HFFc6 (cell line): ENCODE measurements at regions not wholly inside any gene's neighbourhood (a gene's known extent, or its start where the extent isn't known, plus 50 kb on each side); places are given as distances from the start of the nearest gene placed in this dataset.

Experiments used
- DNase-seq: peaks from one replicate; pipeline ENCODE4 v3.0.0-alpha.2; 2018
- H3K27ac Mint-ChIP-seq: 2 replicates; pipeline ENCODE4 v1.8.0; 2020; ENCODE audit warnings: mild to moderate bottlenecking, mixed read lengths
- H3K27me3 Mint-ChIP-seq: 2 replicates; pipeline ENCODE4 v1.8.0; 2021; ENCODE audit warnings: mild to moderate bottlenecking, moderate library complexity, mixed read lengths; ENCODE audit not compliant: insufficient read depth
- H3K36me3 Mint-ChIP-seq: 2 replicates; pipeline ENCODE4 v1.8.0; 2021; ENCODE audit warnings: low read depth, mixed read lengths
- H3K4me1 Mint-ChIP-seq: 2 replicates; pipeline ENCODE4 v1.8.0; 2020; ENCODE audit warnings: low read depth, mixed read lengths
- H3K4me3 Mint-ChIP-seq: 2 replicates; pipeline ENCODE4 v1.8.0; 2020; ENCODE audit warnings: mild to moderate bottlenecking, moderate library complexity, mixed read lengths
- H3K9me3 Mint-ChIP-seq: 2 replicates; pipeline ENCODE4 v1.8.0; 2020; ENCODE audit warnings: mild to moderate bottlenecking, mixed read lengths
- CTCF ChIP-seq: fragments of 200-600 bp; sonication (generic); IDR thresholded peaks from 2 replicates; pipeline ENCODE4 v1.5.0; 2021; ENCODE audit warnings: antibody characterized with exemption, mild to moderate bottlenecking

GRCh38 chr20:10943686-10944265 lies 270.0 kb upstream of the JAG1 start:
- no peak overlapping the region for H3K27ac Mint-ChIP-seq
- TF ChIP-seq CTCF, result no peak

GRCh38 chr20:10946124-10946880 lies 272.5 kb upstream of the JAG1 start:
- Mint-ChIP-seq H3K4me1 (no peaks in the 10 kb centered on the region), H3K27ac (no peak overlapping the region), H3K4me3 (no peak overlapping the region)

More at GRCh38 chr20:10943686-10944265, 270.0 kb upstream of the JAG1 start:
- no peak for DNase-seq
- Mint-ChIP-seq H3K4me3 (no peak overlapping the region), H3K4me1 (no peaks in the 10 kb centered on the region), H3K36me3 (no peaks in the 10 kb centered on the region), H3K27me3 (peaks cover 6% of the 10 kb centered on the region), H3K9me3 (no peaks in the 10 kb centered on the region; the same call in 1 of the 2 replicates)

GRCh38 chr20:10947726-10948125 lies 273.9 kb upstream of the JAG1 start:
- Mint-ChIP-seq H3K36me3 (no peaks in the 10 kb centered on the region), H3K9me3 (no peaks in the 10 kb centered on the region), H3K4me1 (no peaks in the 10 kb centered on the region), H3K27me3 (peaks cover 6% of the 10 kb centered on the region), H3K4me3 (no peak overlapping the region), H3K27ac (no peak overlapping the region)
- TF ChIP-seq CTCF, result no peak
- DNase-seq, result no peak

More at GRCh38 chr20:10946124-10946880, 272.5 kb upstream of the JAG1 start:
- Mint-ChIP-seq H3K27me3 (peaks cover 6% of the 10 kb centered on the region), H3K9me3 (no peaks in the 10 kb centered on the region; the same call in 1 of the 2 replicates), H3K36me3 (no peaks in the 10 kb centered on the region)
- DNase-seq, result no peak
- TF ChIP-seq CTCF, result no peak

- Mint-ChIP-seq H3K36me3 (no peaks in the 10 kb centered on the region), H3K4me1 (no peaks in the 10 kb centered on the region), H3K27ac (no peak overlapping the region), H3K27me3 (peaks cover 6% of the 10 kb centered on the region), H3K4me3 (no peak overlapping the region), H3K9me3 (no peaks in the 10 kb centered on the region)
- TF ChIP-seq CTCF, result no peak
- no peak for DNase-seq
Observed at GRCh38 chr20:10949930-10950783, 276.4 kb upstream of the JAG1 start.

GRCh38 chr20:10951216-10951615 lies 277.4 kb upstream of the JAG1 start:
- no peak for TF ChIP-seq CTCF
- Mint-ChIP-seq H3K27ac (no peak overlapping the region), H3K4me3 (no peak overlapping the region), H3K4me1 (no peaks in the 10 kb centered on the region), H3K36me3 (no peaks in the 10 kb centered on the region), H3K27me3 (peaks cover 2% of the 10 kb centered on the region; the same call in 1 of the 2 replicates), H3K9me3 (no peaks in the 10 kb centered on the region)
- no peak for DNase-seq
